ENCODE measurements at regions not wholly inside any gene's neighbourhood (a gene's known extent, or its start where the extent isn't known, plus 50 kb on each side); places are given as distances from the start of the nearest gene placed in this dataset.

DNA sequence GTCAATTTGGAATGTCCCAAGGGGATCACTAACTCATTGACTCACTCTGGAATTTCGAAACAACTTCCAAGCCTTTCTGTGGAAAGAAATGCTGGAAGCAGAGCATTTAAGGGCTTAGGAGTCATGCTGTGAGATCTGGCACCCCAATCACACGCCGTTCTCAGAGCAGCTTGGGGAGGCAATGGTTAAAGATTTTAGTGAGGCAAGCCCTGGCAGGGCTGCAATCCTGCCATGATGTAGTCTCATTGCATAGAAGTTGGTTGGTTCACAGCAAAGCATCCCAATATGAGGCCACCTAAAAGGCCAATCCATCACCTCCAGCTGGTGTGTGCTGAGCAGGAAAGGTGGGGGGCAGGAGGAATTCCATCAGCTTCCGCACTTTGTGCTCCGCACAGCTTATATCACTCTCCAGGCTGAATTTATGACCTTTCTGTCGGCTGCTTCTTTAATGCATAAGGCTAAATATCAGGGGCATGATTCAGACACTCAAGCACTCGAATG lies 1043.9 kb upstream of the POU3F3 start:
- no peak for DNase-seq (ENCODE audit: low read depth)

DNA sequence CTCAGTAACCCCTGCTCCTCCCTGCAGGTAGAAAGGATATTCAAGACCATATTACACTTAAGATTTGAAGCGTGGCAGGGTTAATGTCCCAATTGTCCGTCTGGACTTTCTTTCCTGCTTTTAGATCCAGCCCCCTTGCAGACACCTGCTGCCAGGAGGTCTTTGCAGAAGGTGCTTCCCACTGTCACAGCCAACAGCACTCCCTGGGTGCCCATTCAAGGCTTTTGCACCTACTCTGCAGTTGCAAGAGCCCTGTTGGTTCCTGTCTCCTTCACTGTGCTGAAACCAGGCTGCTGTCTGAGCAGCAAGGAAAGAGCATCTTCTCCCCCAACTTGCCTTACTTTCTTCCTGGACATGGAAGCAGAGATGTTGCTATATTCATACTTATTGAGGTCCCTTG lies 1043.0 kb upstream of the POU3F3 start:
- no peak for DNase-seq (ENCODE audit: low read depth)

DNA sequence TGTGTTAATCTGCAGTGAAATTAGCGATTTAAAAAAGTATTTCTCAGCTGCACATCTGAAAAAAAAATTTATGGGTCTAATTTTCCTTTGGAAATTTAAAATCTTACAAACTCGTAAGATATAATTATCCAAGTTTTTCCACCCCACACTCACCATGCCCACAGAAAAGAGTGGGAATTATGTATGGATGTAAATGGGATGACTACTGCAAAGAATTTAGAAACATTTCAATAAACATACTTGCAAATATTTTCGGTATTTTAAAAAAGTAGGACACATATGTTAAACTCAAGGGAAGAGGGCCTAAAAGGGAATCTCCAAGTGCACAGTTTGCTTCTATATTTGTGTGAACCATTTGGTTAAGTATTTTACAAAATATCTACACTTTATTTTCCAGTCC lies 1039.9 kb upstream of the POU3F3 start:
- no peak for DNase-seq (ENCODE audit: low read depth)

DNA sequence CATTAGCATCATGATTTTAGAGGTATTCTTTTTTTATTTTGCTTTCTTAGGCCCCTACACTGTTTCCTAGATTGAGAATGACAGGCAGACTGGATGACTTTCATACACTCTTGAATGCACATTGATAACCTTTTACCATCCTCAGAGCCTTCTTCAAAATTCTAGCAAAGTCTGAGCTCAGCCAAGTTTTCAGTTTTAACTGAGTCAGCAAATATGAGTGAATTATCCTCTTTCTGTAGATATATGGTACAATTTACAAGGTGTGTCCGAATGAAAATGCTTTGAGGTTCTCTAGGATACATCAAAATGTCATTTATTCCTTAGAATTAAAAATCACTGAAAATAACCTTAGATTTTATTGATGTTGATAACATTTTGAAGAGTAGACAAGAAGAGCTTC lies 1038.2 kb upstream of the POU3F3 start:
- DNase-seq (ENCODE audit: low read depth) = no peak

DNA sequence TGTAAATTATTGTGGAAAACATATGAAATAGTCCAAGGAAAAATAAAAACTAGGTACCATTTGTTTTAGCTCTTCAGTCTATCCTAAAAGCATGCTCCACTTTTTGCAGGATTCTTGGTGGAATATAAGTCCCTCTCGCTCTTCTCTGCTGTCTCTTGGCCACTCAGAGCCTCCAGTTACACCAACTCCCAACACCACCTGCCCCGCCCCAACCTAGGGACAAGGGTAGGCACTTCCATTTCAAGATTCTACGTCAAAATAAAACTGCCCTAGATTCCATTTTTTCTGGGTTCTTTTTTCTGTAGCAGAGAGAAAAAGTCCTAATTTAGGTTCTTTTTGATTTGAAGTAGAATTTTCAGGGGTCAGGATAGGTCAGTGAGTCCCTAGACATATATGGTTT lies 1036.2 kb upstream of the POU3F3 start:
- no peak for DNase-seq (ENCODE audit: low read depth)

DNA sequence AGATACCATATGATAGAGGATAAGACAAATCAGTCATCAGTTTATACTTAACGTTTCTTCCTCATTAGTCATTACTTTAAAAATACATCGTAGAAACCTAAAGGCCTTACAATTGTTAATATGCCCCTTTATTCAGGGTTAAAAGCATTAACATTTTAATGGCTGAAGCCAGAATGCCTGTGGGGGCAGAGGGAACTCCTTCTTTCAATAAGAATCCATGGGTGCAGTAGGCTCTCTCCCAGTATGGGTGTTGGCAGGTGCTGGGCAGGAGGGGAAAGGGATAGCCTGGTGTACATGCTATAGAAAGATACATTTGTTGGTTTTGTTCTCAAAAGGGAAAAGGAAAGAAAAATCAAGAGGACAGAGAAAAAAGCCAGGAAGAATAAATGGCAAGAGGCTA lies 1035.7 kb upstream of the POU3F3 start:
- no peak for DNase-seq (ENCODE audit: low read depth)

DNA sequence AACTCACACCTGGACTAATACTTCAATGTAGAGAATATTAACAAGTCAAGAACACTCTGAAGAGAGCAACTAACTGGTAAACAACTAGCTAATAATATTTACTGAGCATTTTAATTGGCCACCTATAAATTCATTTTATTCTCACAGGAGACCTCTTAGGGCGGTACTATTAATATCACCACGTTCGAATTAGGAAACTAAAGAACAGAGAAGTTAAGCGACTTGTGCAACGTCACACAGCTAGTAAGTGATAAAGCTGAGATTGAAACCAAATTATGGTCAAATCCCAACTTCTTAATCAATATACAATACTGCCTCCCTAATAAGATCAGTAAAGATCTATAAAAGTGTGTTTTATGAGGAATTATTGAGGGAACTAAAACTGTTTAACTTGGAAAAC lies 1034.3 kb upstream of the POU3F3 start:
- no peak for DNase-seq (ENCODE audit: low read depth)

DNA sequence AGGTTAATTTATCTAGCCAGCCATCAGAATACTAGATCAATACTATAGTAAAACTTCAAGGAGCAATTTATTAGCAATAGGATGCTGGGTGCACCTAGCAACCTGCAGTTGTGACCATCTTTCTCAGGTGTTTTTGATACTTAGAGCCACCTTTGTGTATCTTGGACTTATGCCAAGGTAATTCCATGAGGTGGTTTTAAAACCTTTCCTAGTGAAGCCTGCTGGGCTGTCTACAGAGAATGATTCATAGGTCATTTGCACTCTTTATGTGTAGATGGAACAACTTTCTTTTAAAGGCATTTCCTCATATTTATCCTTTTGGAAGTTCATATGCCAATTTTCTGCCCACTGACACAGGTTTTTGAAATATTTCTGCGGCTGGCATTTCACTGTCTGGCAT lies 1030.1 kb upstream of the POU3F3 start:
- DNase-seq (ENCODE audit: low read depth) = no peak

DNA sequence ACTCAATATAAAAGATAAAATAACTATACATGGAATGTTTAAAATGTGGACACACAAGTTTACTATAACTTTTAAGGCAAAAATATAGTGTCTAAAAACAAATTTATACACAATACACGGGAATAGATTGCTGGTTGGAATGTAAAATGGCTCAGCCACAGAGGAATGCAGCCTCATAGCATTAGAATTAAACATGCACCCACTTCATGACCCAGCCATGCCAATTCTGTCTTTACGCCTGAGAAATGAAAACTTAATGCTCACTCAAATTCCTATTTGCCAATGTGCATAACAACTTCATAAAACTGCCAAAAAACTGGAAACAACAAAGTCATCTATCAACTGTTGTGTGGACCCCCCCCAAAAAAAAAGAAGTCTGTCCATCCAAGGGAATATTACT lies 1006.6 kb upstream of the POU3F3 start:
- no peak for DNase-seq (ENCODE audit: low read depth)

DNA sequence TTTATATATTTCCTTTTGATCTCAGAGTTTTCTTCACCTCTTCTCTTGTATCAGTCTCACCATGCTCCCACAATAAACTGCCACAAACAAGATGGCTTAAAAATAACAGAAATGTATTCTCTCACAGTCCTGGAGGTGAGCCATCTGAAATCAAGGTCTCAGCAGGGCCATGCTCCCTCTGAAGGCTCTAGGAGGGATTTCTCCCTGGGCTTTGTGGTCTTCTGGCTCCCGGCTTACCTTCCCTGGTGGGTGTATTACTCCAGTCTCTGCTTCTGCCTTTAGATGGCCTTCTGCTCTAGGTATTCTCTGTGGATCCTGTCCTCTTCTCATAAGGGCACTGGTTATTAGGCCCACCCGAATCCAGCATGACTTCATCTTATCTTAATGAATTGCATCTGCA lies 994.7 kb upstream of the POU3F3 start:
- DNase-seq (ENCODE audit: low read depth) = no peak

DNA sequence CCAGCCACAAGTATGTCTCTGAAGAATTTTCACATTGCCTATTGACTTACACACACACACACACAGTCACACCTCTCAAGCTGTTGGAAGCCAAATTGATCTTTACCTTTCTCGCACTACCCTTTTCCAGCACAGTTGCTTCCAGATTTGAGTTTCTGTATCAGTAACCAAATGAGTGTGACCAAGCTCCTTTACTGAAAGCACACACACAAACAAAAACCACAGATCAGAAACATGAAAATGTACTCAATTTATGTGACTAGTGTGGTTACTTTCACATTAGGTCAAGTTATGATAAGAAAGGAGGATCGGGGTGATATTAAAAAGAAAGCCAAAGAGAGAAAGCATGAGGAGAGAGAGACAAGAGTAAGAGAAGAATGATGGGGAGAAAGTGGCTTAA lies 993.9 kb upstream of the POU3F3 start:
- no peak for DNase-seq (ENCODE audit: low read depth)

DNA sequence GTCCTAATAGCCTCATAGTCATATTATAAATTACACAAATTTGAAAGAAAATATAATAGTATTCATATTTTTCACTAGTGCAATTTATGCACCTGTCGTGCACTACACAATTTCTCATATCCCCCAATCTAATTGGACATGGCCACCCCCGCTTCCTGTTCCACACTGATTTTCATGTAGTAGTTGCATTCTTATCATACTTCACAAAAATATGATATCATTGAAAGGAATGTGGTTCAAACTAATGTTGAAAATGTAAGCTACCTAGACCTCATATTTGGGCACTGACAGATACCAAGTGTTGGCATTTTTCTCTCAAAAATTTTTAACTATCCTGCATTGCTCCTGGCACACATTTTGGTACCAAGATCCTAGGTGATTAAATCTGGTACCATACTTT lies 985.5 kb upstream of the POU3F3 start:
- no peak for DNase-seq (ENCODE audit: low read depth)

DNA sequence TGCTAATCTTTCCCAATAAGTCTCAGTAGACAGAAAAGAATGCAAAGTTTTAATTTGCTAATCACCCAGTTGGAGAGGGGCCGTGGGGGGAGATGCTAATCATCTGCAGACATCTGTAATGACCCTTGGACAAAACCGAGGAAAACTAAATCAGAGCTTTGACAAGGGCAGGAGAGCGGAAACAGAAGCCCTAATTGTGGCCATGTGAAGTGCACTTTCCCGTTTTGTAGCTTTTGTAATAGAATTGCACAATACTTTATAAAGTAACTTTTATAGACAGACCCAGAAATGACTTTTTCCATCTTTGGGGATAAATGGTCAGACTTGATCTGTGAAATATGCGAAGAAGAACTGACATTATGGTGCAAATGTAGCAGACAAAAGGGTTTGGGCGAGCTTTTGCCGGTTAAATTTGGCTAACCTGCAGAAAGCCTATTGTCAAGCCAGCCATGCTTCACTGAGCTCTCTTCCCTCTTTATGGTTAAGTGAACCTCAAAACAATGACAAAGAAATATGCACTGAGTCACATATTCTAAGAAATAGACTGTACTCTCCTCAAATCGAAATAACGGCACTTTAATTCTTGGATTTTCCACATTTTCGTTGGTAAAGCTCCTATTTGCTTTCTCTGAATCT lies 980.1 kb upstream of the POU3F3 start:
- no peak for DNase-seq (ENCODE audit: low read depth)

DNA sequence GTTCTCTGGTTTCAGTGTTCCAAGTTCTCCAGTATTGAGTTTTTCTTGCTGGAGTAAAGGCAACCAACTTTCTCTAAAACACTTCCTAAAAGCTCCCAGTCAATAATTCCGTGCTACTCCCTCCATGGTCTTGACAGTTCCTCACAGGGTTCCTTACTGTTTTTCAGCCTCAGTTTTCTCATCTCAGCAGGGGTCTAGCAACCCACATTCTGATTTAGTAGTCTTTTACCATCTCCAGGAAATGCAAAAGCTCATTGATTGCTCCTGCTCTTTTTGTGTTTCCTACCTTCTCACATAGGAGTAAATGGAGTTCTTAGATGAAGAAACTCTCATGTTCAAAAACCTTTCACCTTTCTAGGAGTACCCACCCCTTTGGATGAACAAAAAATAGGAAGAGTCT lies 978.8 kb upstream of the POU3F3 start:
- DNase-seq (ENCODE audit: low read depth) = no peak

DNA sequence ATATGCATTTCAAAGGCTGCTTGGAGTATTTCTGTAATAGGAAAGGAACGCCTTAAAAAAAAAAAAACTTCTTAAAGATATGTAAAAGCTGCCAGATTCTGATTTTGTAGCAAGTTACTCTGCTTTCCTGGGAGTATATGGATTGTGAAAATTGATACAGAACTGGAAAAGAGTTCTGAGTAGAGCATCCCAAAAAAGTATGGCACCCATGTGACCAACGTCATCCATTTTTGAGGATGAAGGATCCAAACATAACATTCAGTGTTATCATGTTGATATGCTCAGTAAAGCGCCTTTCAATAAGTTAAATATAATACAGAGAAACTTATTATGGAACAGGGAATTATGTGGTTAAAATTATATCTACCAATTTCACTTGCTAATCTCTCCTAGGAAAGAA lies 978.4 kb upstream of the POU3F3 start:
- DNase-seq (ENCODE audit: low read depth) = no peak

DNA sequence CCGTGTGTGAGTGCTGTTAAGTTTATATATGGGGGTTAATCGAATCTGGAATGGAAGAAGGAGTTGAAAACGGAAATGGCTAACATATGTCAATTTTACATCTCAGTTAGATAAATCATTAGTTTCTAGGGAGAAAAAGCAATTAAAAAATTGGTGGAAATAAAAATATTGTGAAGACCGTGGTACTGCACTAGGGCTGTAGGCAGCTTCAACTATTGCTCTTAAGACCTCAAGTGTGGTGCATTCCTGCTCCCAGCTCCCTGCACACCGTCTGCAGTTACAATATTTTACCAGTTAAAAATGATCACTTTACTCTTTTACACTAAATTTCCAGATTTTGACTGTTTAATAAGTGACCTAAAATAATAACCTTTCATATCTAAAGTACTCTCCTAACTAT lies 977.3 kb upstream of the POU3F3 start:
- no peak for DNase-seq (ENCODE audit: low read depth)

DNA sequence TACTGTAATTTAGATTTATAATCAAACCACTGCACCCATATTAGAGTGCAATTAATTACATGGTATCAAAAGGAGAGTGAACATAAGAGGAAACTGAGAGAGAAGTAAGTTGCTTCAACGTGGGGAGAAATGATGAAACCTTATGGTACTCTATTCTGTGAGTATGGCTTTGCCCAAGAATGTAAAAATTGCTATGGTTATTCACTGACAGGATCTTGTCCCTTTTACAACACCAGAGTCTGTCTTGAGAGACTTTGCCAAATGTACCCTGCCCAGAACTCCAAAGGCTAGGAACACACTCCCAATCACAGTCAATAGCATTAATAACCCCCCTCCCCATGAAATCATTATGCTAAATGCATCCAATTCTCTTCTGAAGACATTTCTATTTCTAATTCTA lies 974.8 kb upstream of the POU3F3 start:
- no peak for DNase-seq (ENCODE audit: low read depth)

DNA sequence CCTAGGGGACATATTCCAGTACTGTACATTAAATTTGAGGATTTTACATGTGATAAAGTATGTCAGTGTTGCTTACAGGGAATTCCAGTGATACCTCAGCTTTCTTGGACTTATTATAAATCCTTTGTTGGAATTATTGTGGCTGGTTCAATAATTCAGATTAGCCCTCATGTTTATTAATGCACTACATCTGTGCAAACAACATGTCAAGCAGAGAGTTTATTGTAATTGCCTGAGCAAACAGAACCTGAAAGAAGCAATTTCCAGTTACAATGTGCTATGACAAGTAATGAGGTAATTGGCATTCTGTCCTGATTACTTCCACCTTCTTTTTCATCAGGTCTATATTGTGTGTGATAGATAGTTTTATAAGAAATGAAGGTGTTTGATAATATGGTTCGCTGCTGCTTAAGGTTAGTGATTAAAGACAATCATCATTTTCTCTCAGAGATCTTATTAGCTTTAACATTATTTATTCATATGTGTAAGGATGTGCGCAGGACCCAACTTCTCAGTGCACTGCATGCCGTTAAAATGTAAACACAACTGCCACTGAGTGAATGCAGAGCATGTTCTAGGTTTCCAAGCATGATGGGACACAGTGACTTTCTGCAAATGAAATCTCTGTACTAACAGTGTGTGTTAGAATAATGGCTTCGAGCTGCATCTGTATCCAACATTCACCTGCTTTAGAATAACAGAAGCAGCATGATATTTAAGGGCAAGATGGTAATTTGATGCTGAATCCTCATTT lies 973.7 kb upstream of the POU3F3 start:
- no peak for DNase-seq (ENCODE audit: low read depth)

DNA sequence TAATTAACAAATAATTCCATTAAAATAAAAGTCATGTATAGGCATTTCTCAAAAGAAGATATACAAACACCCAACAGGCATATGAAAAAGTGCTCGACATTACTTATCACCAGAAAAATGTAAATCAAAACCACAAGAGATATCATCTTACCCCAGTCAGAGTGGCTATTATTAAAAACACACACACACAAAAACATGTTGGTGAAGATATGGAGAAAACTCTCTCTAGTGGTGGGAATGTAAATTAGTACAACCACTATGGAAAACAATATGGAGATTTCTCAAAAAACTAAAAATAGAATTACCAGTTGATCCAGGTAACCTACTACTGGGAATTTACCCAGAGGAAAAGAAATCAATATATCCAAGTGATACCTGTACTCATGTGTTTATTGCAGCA lies 966.3 kb upstream of the POU3F3 start:
- no peak for DNase-seq (ENCODE audit: low read depth)

DNA sequence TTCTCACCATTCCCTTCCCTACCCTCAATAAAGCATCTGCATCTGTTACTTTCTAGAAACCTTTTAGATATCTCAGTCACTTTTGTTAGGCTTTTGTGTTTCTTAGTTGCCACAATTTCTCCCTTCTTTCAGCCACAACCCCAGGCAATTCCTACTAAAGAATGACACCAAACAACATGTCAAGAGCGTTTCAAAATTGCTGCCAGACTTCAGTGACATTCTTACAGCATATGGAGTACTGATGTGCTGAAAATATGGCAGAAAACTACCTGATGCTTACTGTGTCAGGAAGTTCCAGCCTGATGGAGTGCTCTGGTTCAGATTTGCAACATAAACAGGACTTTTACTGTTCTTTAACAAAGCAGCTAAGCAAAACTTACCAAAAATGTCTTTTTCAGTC lies 957.7 kb upstream of the POU3F3 start:
- no peak for DNase-seq (ENCODE audit: low read depth)

DNA sequence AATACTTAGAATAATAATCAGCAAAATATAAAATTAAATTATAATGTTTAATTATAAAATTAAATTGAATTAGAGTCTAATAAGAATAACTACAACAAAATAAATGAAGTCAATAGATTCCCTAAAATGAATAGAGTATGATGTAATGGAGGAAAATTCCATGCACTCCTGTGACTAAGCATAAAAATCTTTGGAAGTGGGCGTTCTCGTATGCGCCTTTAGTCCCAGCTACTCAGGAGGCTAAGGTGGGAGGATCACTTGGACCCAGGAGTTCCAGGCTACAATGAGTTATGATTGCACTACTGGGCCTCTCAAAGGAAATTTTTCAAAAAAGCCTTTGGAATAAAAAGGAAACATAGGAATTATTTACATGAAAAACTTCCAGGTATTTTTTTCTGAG lies 955.4 kb upstream of the POU3F3 start:
- DNase-seq (ENCODE audit: low read depth) = no peak

DNA sequence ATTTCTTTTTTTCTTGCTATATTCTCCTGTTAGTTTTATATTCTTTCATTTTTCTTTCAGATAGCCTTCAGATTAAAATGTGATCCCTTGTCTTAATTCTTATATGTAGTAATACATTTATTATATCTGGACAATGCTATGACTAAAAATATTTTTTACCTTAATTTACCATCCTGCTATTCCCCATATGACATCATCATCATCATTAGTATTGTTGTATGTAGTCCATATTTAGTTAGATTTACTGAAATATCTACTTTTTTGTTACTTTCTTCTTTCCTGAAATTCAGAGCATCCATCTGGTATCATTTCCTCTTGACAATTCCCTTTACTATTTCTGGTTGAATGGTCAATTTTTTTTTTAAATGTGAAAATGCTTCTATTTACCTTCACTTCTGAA lies 951.6 kb upstream of the POU3F3 start:
- no peak for DNase-seq (ENCODE audit: low read depth)

DNA sequence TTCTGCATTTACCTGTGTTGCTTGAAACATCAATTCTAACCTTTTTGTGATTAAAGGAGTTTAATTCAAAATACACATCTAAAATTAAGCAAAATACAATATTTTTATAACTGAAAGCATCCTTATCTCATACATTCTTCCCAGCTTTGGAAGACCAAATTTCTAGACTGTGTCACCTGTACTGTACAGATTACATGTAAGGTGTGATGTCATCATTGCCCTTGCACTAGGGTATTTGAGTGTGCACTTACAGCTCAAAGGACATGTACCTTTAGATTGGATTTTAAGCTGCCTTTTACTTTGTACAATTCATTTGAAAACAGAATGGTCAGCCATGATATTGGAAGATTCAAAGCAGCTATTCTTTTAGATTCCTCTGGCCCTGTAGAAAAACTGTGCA lies 932.8 kb upstream of the POU3F3 start:
- no peak for DNase-seq (ENCODE audit: low read depth)
